H1 (cell line): ENCODE measurements at regions not wholly inside any gene's neighbourhood (a gene's known extent, or its start where the extent isn't known, plus 50 kb on each side); places are given as distances from the start of the nearest gene placed in this dataset.

Experiments used
- CBX5 ChIP-seq: fragments of 300-800, 300-1000 bp; sonication (generic); IDR thresholded peaks from 2 replicates; pipeline ENCODE4 v1.7.1; 2016; ENCODE audit warnings: antibody characterized with exemption, low read length, low read depth
- CTBP2 ChIP-seq: IDR thresholded peaks from 2 replicates; pipeline ENCODE4 v1.7.0; 2011; ENCODE audit warnings: borderline replicate concordance, mild to moderate bottlenecking, moderate library complexity, mixed read lengths, low read length; ENCODE audit not compliant: insufficient read depth, insufficient read length
- EP300 ChIP-seq, 2 experiments: IDR thresholded peaks; 1 replicate in 1 of 2; 2 replicates in 1 of 2; pipeline ENCODE4 v1.6.1; 2011 to 2012; ENCODE audit warnings: low read depth in 2 of 2, low read length in 2 of 2, mild to moderate bottlenecking in 2 of 2, borderline replicate concordance in 1 of 2, inconsistent platforms in 1 of 2, moderate library complexity in 1 of 2
- EZH2 ChIP-seq: fragments of 200-600 bp; sonication (generic); IDR thresholded peaks from 2 replicates; pipeline ENCODE4 v1.7.1; 2012; ENCODE audit warnings: low read depth, mild to moderate bottlenecking, moderate library complexity, low read length, inconsistent platforms; ENCODE audit not compliant: severe bottlenecking
- SP4 ChIP-seq: IDR thresholded peaks from 2 replicates; pipeline ENCODE4 v1.6.1; 2012; ENCODE audit warnings: low read length, inconsistent platforms
- TF ChIP-seq, protein P1 (sequence below), 3 experiments: IDR thresholded peaks; 1 replicate in 2 of 3; 2 replicates in 1 of 3; pipeline versions ENCODE4 v1.5.1 to v1.6.1; 2011; ENCODE audit warnings: low read length in 3 of 3, mild to moderate bottlenecking in 3 of 3, inconsistent platforms in 2 of 3, low read depth in 1 of 3, moderate library complexity in 1 of 3; ENCODE audit not compliant: insufficient read depth in 1 of 3; ENCODE audit errors: control extremely low read depth in 1 of 3

DNA sequence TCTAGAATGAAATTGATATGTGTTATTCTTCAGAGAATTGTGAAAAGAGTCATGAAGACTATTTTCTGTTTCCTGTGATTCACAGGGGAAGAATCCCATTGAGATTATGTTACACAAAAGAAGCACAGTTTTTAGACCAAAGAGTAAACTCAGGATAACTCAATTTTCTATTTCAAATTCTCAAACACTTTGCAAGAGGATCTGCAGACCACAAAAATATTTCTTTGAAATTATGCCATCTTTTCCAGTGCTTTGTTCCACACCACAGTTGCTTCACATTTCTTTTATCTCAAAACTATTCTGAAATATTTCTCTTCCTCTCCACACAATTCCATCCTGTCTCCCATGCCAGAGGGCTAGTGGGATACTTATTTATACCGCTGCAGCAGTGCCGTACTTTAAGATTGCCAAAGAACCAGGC lies 188.9 kb upstream of the FOXG1 start (continued):
- no peak for TF ChIP-seq EZH2
- no peak for TF ChIP-seq EP300 (IDR thresholded peaks at IDR 0.05; ENCODE audit: borderline replicate concordance in 1 of 2, low read depth in 2 of 2, low read length in 2 of 2)
- TF ChIP-seq, protein P1, sequence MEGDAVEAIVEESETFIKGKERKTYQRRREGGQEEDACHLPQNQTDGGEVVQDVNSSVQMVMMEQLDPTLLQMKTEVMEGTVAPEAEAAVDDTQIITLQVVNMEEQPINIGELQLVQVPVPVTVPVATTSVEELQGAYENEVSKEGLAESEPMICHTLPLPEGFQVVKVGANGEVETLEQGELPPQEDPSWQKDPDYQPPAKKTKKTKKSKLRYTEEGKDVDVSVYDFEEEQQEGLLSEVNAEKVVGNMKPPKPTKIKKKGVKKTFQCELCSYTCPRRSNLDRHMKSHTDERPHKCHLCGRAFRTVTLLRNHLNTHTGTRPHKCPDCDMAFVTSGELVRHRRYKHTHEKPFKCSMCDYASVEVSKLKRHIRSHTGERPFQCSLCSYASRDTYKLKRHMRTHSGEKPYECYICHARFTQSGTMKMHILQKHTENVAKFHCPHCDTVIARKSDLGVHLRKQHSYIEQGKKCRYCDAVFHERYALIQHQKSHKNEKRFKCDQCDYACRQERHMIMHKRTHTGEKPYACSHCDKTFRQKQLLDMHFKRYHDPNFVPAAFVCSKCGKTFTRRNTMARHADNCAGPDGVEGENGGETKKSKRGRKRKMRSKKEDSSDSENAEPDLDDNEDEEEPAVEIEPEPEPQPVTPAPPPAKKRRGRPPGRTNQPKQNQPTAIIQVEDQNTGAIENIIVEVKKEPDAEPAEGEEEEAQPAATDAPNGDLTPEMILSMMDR (IDR thresholded peaks at IDR 0.05; ENCODE audit: control extremely low read depth in 1 of 3, insufficient read depth in 1 of 3, low read depth in 1 of 3, low read length in 3 of 3) = no peak
- no peak for TF ChIP-seq SP4
- no peak for TF ChIP-seq CBX5
- TF ChIP-seq CTBP2 = no peak
